ENCODE measurements at regions not wholly inside any gene's neighbourhood (a gene's known extent, or its start where the extent isn't known, plus 50 kb on each side); places are given as distances from the start of the nearest gene placed in this dataset.

DNA sequence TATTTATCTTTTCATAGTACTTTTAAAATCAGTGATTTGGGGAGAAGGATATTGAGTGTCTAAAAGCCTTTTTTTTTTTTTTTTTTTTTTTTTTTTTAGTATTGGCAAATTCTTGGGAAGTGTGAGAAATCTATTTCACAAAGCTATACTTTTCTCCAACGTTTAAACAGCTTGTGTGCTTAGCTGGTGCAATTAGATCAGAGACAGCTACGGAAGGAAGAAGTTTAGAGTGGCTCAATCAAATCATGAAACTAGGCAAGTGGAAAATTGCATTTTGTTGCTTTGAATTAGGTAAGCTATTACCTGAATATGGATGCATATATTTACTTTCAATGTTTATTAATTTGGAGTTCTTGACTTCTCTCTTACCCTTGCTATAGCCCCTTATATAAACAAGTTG is 1001.9 kb downstream of the PDHA2 start:
- TF ChIP-seq, protein P1, sequence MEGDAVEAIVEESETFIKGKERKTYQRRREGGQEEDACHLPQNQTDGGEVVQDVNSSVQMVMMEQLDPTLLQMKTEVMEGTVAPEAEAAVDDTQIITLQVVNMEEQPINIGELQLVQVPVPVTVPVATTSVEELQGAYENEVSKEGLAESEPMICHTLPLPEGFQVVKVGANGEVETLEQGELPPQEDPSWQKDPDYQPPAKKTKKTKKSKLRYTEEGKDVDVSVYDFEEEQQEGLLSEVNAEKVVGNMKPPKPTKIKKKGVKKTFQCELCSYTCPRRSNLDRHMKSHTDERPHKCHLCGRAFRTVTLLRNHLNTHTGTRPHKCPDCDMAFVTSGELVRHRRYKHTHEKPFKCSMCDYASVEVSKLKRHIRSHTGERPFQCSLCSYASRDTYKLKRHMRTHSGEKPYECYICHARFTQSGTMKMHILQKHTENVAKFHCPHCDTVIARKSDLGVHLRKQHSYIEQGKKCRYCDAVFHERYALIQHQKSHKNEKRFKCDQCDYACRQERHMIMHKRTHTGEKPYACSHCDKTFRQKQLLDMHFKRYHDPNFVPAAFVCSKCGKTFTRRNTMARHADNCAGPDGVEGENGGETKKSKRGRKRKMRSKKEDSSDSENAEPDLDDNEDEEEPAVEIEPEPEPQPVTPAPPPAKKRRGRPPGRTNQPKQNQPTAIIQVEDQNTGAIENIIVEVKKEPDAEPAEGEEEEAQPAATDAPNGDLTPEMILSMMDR (IDR thresholded peaks at IDR 0.05), result no peak
- TF ChIP-seq POLR2A (IDR thresholded peaks at IDR 0.05), result no peak
